AG04449 (cell line): ENCODE measurements at regions not wholly inside any gene's neighbourhood (a gene's known extent, or its start where the extent isn't known, plus 50 kb on each side); places are given as distances from the start of the nearest gene placed in this dataset.

Experiments used
- CTCF ChIA-PET: fragments of 350-600 bp; formaldehyde crosslinking; extraction: SDS; loops from one replicate; lab custom pipeline; 2021; ENCODE audit warnings: antibody characterized with exemption; lab: Yijun Ruan, JAX
- POLR2A ChIA-PET: fragments of 400-600, 350-600 bp; formaldehyde crosslinking; extraction: SDS; loops from one replicate; lab custom pipeline; 2020; ENCODE audit warnings: antibody characterized with exemption, inconsistent platforms; lab: Yijun Ruan, JAX
- DNase-seq: peaks from one replicate; pipeline ENCODE4 v3.0.0-alpha.2; 2010; ENCODE audit warnings: low read depth, low spot score
- H3K4me3 ChIP-seq: 2 replicates; pipeline ENCODE4 v1.5.1; 2011; ENCODE audit warnings: low read depth, mild to moderate bottlenecking, control low read depth, low read length
- CTCF ChIP-seq: IDR thresholded peaks from one replicate; pipeline ENCODE4 v1.5.1; 2011; ENCODE audit warnings: mild to moderate bottlenecking, moderate library complexity, low read length, control low read depth, inconsistent platforms; ENCODE audit not compliant: insufficient read depth; ENCODE audit errors: missing control alignments

- ChIA-PET POLR2A (no interaction called here), CTCF (no interaction called here)
- DNase-seq: no peak
- no peak for TF ChIP-seq CTCF
- no peak overlapping the region for H3K4me3 ChIP-seq
Observed at GRCh38 chr2:220046507-220046906, 419.1 kb downstream of the SLC4A3 start.

GRCh38 chr2:220051716-220052115 lies 424.3 kb downstream of the SLC4A3 start:
- POLR2A ChIA-PET: no interaction called here

GRCh38 chr2:220053919-220054318 lies 426.5 kb downstream of the SLC4A3 start:
- CTCF ChIA-PET: interaction anchor here (1.3 kb wide), 1 partner anchor 13 kb away, joined by 3 read pairs; no protein-coding TSS in a partner anchor
- H3K4me3 ChIP-seq: no peak overlapping the region
- POLR2A ChIA-PET: no interaction called here
- no peak for DNase-seq
- no peak for TF ChIP-seq CTCF

More at GRCh38 chr2:220051716-220052115, 424.3 kb downstream of the SLC4A3 start:
- CTCF ChIA-PET: interaction anchor here (1.3 to 2.6 kb wide), 2 partner anchors 12 to 17 kb away, joined by 5 to 11 read pairs; no protein-coding TSS in a partner anchor
- no peak for TF ChIP-seq CTCF
- H3K4me3 ChIP-seq: no peak overlapping the region
- DNase-seq: no peak

- no peak for TF ChIP-seq CTCF
- H3K4me3 ChIP-seq: no peak overlapping the region
- DNase-seq: no peak
- ChIA-PET CTCF (no interaction called here), POLR2A (no interaction called here)
Observed at GRCh38 chr2:220057391-220057790, 430.0 kb downstream of the SLC4A3 start.

GRCh38 chr2:220057916-220058315 lies 430.5 kb downstream of the SLC4A3 start:
- no peak for TF ChIP-seq CTCF
- POLR2A ChIA-PET: no interaction called here
- no peak overlapping the region for H3K4me3 ChIP-seq
- CTCF ChIA-PET: no interaction called here
- DNase-seq: no peak

- CTCF ChIA-PET: interaction anchor here (2.6 to 2.7 kb wide), 2 partner anchors 12 to 13 kb away, joined by 6 to 11 read pairs; no protein-coding TSS in a partner anchor
- POLR2A ChIA-PET: interaction anchor here (0.6 kb wide), 1 partner anchor 12 kb away, joined by 3 read pairs; no protein-coding TSS in a partner anchor
Observed at GRCh38 chr2:220064111-220065030, 436.9 kb downstream of the SLC4A3 start.

More at GRCh38 chr2:220064111-220065030, 436.9 kb downstream of the SLC4A3 start:
- no peak for TF ChIP-seq CTCF
- no peak for DNase-seq
- no peak overlapping the region for H3K4me3 ChIP-seq
